ENCODE measurements at regions not wholly inside any gene's neighbourhood (a gene's known extent, or its start where the extent isn't known, plus 50 kb on each side); places are given as distances from the start of the nearest gene placed in this dataset.

GRCh38 chr2:81234711-81235110 is 930.2 kb upstream of the LRRTM1 start:
- no peak for TF ChIP-seq EZH2 (IDR thresholded peaks at IDR 0.05; ENCODE audit: insufficient read depth, poor library complexity, severe bottlenecking)
- TF ChIP-seq EZH2phosphoT487 (IDR thresholded peaks at IDR 0.05; ENCODE audit: insufficient read depth, low read depth) = no peak

Measured in GM23248 (cell line).